ENCODE measurements at regions not wholly inside any gene's neighbourhood (a gene's known extent, or its start where the extent isn't known, plus 50 kb on each side); places are given as distances from the start of the nearest gene placed in this dataset.
"Not testable (repeated sequence)": the region's sequence is repeated elsewhere in the genome, so short reads cannot be mapped to it uniquely, and the experiment has no call there.

DNA sequence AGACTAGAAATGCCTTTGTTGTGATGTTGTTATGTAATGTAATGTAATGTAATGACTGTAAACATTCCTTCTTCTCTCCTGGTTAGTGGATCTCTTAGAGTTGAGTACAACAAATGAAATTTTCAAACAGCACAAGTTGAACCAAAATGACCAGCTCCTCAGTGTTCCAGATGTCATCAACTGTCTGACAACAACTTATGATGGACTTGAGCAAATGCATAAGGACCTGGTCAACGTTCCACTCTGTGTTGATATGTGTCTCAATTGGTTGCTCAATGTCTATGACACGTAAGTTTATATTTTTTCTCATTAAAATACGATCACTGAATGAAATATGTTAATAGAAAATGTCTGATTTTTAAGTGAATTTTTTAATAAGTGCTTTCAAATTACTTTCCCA lies 496.7 kb downstream of the UTRN start:
- no peak for DNase-seq

DNA sequence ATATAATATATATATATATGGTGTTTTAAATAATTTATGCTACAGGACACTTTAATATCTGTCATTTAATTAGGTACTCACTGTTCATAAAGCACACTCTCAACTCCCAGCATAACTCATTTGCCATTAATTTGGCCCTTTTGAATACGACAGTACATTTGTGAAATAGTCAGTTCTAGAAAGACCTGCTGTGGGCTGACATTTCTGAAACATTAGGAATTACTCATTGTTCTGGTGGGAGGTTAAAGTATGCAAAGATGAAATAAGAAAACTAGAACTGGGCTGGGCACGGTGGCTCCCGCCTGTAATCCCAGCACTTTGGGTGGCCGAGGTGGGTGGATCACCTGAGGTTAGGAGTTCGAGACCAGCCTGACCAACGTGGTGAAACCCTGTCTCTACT lies 497.5 kb downstream of the UTRN start:
- DNase-seq = no peak

- DNase-seq = no peak
Observed at GRCh38 chr6:144785056-144785455, 499.9 kb downstream of the UTRN start.

- no peak for DNase-seq
Observed at GRCh38 chr6:144786825-144787224, 501.7 kb downstream of the UTRN start.

- no peak for DNase-seq
Observed at GRCh38 chr6:144793744-144794143, 508.6 kb downstream of the UTRN start.

DNA sequence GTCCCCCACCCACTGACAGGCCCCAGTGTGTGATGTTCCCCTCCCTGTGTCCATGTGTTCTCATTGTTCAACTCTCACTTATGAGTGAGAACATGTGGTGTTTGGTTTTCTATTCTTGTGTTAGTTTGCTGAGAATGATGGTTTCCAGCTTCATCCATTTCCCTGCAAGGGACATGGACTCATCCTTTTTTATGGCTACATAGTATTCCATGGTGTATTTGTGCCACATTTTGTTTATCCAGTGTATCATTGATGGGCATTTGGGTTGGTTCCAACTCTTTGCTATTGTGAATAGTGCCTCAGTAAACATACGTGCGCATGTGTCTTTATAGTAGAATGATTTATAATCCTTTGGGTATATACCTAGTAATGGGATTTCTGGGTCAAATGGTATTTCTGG lies 509.9 kb downstream of the UTRN start:
- not testable (repeated sequence) for DNase-seq

DNA sequence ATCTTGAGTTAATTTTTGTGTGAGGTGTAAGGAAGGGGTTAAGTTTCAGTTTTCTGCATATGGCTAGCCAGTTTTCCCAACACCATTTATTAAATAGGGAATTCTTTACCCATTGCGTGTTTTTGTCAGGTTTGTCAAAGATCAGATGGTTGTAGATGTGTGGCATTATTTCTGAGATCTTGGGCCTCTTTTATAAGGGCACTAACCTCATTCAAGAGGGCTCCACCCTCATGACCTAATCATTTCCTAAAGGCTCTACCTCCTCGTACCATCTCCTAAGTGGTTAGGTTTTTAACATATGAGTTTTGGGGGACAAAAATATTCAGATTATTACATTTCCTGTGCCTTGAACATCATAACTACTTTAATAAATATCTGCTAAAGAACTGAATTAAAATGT lies 510.9 kb downstream of the UTRN start:
- no peak for DNase-seq

GRCh38 chr6:144797881-144798589 lies 512.9 kb downstream of the UTRN start:
- DNase-seq = no peak

DNA sequence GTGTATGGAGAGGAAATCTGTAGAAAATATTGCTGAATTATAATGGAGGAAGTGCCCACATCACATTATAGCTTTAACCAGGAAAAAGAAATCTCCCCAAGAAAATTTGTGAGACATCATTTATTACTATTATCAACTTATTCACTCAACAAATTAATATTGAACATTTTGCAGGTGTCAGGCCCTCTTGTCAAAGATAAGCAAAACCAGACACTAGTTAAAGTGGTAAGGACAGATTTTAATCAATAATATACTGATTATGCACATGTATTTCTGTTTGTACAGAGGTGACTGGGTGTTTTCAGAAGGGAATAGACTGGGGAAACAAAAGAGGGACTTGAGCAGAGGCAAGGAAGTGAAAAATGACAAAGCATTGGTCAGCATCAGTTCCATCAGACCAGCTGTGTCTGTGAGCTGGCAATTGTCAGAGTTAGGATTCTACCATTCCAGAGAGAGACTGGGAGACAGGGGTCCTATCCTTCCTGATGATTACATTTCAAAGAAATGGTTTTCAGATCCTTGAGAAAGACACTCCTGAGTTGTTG lies 519.2 kb downstream of the UTRN start:
- DNase-seq = no peak

GRCh38 chr6:144805049-144805448 lies 519.9 kb downstream of the UTRN start:
- no peak for DNase-seq

DNA sequence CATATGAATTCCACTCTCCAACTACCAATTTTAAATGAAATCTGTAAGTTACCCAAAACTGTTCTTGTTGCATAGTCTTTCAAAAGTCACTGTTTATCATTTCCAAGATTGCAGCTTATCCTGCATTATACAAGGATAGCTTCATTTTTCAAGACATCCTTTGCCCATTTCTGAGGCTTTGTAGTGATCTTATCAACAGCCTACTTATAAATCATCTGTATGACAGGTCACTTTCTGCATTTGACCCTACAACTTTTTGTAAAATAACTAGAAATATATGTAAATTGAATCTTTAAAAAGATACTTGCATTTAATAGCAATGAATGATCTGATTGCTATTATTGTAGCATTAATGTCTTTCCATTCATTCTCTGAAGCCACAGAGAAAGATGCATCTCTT lies 521.1 kb downstream of the UTRN start:
- DNase-seq = no peak

- no peak for DNase-seq
Observed at GRCh38 chr6:144809120-144809519, 524.0 kb downstream of the UTRN start.

DNA sequence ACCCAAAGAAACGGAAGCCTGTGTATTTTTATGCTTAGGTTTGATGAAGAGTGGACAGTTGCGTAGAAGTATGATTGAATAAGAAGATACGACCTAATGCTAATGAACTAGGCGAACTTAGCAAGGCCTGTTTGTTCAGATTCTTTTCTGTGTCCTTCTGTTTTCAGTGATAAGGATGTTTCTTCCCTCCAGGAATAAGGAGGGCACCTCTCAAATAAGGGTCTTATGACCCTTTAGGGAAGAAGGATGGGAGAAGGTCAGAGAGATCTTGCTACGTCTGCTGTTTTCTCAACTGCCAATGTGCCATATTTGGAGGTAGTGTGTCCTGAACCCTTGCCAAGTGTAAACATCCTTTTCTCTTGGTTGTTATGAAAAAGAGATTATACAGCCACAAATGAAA lies 524.8 kb downstream of the UTRN start:
- no peak for DNase-seq

DNA sequence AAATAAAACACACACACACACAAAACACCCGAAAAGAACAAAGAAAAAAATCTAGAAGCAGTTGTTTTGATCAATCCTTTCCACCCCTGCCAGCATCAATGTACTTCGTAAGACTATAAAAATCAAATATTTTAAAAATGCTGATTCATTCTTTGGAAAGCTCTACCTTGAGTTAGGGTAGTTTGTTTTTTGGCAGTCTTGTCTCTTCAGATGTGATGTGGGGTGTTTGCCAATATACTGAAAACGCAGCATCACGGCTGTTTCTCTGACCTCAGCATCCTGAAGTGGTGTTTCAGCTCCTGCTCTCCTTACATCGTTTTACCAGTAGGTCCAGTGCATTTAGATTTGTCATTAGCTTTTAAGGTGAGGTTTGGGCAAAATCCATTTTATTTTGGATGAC lies 526.0 kb downstream of the UTRN start:
- DNase-seq = no peak

- no peak for DNase-seq
Observed at GRCh38 chr6:144816936-144817335, 531.8 kb downstream of the UTRN start.

- DNase-seq = no peak
Observed at GRCh38 chr6:144820270-144820669, 535.1 kb downstream of the UTRN start.

GRCh38 chr6:144823131-144823530 lies 538.0 kb downstream of the UTRN start:
- DNase-seq = no peak

GRCh38 chr6:144824018-144824417 lies 538.9 kb downstream of the UTRN start:
- no peak for DNase-seq

- DNase-seq = no peak
Observed at GRCh38 chr6:144834426-144835038, 549.4 kb downstream of the UTRN start.

DNA sequence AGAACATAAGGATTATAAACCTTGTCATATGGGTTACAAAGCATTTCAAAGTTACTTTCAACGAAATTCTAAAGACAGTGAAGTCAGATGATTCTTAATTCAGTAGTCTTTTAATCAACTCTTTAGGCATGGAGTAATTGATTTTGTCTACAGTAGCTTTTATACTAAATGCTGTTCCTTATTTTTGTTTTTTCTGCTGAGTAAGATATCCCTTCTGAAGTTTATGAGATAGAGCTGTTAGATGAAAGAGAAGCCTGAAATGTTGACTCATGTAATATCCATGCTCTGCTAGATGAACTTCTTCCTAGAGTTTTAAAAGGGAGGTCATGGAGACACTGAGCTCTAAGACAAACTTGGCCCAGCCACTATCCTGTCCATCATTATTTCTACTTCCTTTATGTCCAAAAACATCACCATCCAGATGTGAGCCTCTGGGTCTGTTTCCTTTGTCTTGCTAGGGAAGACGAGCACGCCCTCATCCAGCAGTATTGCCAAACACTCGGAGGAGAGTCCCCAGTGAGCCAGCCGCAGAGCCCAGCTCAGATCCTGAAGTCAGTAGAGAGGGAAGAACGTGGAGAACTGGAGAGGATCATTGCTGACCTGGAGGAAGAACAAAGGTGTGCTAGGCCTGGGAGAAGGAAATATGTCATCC lies 550.3 kb downstream of the UTRN start:
- DNase-seq = no peak

- no peak for DNase-seq
Observed at GRCh38 chr6:144840619-144841018, 555.5 kb downstream of the UTRN start.

DNA sequence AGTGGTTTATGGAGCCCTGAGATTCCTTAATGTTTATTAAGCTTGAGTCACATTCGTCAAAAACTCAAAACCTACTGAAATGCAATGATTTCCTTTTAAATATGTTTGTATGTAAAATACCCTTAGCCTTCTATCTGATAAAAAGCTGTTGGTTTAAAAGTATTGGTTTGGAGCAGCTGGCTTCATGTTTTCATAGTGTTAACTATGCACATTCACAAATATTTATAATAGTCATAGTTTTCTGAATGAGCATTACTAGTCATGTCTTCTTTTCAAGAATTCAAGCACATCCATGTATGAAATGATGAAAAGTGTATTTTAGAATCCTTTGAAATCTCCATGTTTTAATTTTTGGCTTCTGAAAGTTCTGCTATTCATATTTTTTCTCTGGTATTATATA lies 558.6 kb downstream of the UTRN start:
- no peak for DNase-seq

GRCh38 chr6:144844596-144844995 lies 559.5 kb downstream of the UTRN start:
- DNase-seq = no peak

DNA sequence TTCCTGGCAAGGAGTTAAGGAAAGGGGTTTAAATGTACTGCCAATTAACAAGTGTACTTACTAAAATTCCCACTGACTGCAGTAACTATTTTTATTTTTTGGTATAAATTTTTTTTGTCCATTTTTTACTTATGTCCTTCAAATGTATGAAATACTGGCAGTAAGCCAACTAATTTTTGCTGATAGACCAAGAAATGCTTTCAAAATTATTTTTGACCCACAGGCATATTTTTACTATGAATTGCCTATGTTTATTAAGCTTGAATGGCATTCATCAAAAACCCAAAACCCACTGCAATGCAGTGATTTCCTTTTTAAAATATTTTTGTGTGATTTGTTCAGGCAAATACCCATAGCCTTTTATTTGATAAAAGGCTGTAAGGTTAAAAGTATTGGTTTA lies 560.1 kb downstream of the UTRN start:
- no peak for DNase-seq

All from effector CD8-positive, alpha-beta T cell (primary cell).